ENCODE measurements at regions not wholly inside any gene's neighbourhood (a gene's known extent, or its start where the extent isn't known, plus 50 kb on each side); places are given as distances from the start of the nearest gene placed in this dataset.

DNA sequence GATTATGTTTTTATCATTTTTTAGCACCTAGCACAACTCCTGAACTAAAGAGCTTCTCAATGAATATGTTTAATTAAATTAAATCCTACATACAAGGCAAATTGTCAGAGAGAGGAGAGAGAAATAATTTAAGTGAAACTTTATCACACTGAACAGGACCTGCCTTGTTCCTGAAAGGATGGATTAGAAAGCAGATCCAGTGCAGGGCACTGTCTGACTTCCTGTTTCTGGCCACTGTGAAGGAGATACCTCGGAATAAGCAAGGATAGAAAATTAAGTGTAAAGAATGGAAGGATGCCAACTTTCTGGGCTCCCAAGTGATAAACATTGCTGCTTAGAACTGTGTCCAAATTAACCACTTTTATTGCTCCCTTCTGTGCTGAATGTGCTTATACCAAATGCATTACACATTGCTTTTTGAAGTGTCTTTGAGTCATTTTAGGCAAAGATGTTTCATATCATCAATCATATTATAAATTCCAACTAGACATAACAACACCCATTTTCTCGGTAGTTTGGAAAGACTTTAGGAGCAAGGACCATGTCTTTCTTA lies 89.1 kb upstream of the SPDL1 start:
- Histone ChIP-seq H3K4me2 (ENCODE audit: low read depth, low read length) (no peak overlapping the region), H3K36me3 (replicated peaks in 1 of 2; ENCODE audit: control insufficient read depth in 1 of 2, insufficient read depth in 2 of 2, low read length in 2 of 2) (no peaks in the 10 kb centered on the region), H3K27ac (ENCODE audit: extremely low read length, insufficient read depth, low read length) (no peak overlapping the region), H3K79me2 (ENCODE audit: insufficient read depth, low read length) (no peaks in the 10 kb centered on the region), H3K27me3 (ENCODE audit: control insufficient read depth in 1 of 2, insufficient read depth in 2 of 2, low read length in 2 of 2) (no peaks in the 10 kb centered on the region), H3K4me3 (replicated peaks in 1 of 3; ENCODE audit: insufficient read depth in 1 of 3, low read depth in 2 of 3, low read length in 3 of 3) (no peak overlapping the region), H3K4me1 (ENCODE audit: insufficient read depth, low read length) (no peaks in the 10 kb centered on the region), H4K20me1 (ENCODE audit: insufficient read depth, low read length) (no peaks in the 10 kb centered on the region), H2AFZ (ENCODE audit: low read length) (no peak overlapping the region), H3K9ac (ENCODE audit: insufficient read depth, low read depth, low read length) (no peak overlapping the region), H3K9me3 (ENCODE audit: low read length) (no peaks in the 10 kb centered on the region)
- ChIA-PET CTCF (ENCODE audit: low intra/inter-chr PET ratio, low total read pairs) (no interaction called here), POLR2A (no interaction called here)
- FAIRE-seq: no peak
- in situ Hi-C loops (cut with HindIII; ENCODE audit: extremely low pct_ligation_motif_present, low pct_unique_long_range_greater_than_20kb): no loop called here
- intact Hi-C loops (cut with micrococcal nuclease; ENCODE audit: unreplicated experiment): no loop called here
- DNase-seq (ENCODE audit: low spot score): no peak
- 0% methylated on average over 2 of the region's 2 CpGs for WGBS (ENCODE audit: low lambda C conversion rate)
- ATAC-seq: no peak
- no TSS peak for BruUV-seq (replicated peaks)
- TF ChIP-seq, protein P1, sequence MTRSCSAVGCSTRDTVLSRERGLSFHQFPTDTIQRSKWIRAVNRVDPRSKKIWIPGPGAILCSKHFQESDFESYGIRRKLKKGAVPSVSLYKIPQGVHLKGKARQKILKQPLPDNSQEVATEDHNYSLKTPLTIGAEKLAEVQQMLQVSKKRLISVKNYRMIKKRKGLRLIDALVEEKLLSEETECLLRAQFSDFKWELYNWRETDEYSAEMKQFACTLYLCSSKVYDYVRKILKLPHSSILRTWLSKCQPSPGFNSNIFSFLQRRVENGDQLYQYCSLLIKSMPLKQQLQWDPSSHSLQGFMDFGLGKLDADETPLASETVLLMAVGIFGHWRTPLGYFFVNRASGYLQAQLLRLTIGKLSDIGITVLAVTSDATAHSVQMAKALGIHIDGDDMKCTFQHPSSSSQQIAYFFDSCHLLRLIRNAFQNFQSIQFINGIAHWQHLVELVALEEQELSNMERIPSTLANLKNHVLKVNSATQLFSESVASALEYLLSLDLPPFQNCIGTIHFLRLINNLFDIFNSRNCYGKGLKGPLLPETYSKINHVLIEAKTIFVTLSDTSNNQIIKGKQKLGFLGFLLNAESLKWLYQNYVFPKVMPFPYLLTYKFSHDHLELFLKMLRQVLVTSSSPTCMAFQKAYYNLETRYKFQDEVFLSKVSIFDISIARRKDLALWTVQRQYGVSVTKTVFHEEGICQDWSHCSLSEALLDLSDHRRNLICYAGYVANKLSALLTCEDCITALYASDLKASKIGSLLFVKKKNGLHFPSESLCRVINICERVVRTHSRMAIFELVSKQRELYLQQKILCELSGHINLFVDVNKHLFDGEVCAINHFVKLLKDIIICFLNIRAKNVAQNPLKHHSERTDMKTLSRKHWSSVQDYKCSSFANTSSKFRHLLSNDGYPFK (CRISPR knock-in tag; IDR thresholded peaks at IDR 0.05; ENCODE audit: borderline replicate concordance): no peak
- no peak for TF ChIP-seq ZNF230 (CRISPR knock-in tag; IDR thresholded peaks at IDR 0.05)
- TF ChIP-seq ELF4 (CRISPR knock-in tag; IDR thresholded peaks at IDR 0.05; ENCODE audit: borderline replicate concordance): no peak
- TF ChIP-seq, protein P2, sequence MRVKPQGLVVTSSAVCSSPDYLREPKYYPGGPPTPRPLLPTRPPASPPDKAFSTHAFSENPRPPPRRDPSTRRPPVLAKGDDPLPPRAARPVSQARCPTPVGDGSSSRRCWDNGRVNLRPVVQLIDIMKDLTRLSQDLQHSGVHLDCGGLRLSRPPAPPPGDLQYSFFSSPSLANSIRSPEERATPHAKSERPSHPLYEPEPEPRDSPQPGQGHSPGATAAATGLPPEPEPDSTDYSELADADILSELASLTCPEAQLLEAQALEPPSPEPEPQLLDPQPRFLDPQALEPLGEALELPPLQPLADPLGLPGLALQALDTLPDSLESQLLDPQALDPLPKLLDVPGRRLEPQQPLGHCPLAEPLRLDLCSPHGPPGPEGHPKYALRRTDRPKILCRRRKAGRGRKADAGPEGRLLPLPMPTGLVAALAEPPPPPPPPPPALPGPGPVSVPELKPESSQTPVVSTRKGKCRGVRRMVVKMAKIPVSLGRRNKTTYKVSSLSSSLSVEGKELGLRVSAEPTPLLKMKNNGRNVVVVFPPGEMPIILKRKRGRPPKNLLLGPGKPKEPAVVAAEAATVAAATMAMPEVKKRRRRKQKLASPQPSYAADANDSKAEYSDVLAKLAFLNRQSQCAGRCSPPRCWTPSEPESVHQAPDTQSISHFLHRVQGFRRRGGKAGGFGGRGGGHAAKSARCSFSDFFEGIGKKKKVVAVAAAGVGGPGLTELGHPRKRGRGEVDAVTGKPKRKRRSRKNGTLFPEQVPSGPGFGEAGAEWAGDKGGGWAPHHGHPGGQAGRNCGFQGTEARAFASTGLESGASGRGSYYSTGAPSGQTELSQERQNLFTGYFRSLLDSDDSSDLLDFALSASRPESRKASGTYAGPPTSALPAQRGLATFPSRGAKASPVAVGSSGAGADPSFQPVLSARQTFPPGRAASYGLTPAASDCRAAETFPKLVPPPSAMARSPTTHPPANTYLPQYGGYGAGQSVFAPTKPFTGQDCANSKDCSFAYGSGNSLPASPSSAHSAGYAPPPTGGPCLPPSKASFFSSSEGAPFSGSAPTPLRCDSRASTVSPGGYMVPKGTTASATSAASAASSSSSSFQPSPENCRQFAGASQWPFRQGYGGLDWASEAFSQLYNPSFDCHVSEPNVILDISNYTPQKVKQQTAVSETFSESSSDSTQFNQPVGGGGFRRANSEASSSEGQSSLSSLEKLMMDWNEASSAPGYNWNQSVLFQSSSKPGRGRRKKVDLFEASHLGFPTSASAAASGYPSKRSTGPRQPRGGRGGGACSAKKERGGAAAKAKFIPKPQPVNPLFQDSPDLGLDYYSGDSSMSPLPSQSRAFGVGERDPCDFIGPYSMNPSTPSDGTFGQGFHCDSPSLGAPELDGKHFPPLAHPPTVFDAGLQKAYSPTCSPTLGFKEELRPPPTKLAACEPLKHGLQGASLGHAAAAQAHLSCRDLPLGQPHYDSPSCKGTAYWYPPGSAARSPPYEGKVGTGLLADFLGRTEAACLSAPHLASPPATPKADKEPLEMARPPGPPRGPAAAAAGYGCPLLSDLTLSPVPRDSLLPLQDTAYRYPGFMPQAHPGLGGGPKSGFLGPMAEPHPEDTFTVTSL (CRISPR knock-in tag; IDR thresholded peaks at IDR 0.05; ENCODE audit: borderline replicate concordance): no peak
- TF ChIP-seq FOSL2 (CRISPR knock-in tag; IDR thresholded peaks at IDR 0.05): no peak
- no peak for TF ChIP-seq ZNF367 (CRISPR knock-in tag; IDR thresholded peaks at IDR 0.05; ENCODE audit: borderline replicate concordance)
- no peak for TF ChIP-seq ZNF572 (CRISPR knock-in tag; IDR thresholded peaks at IDR 0.05)
- TF ChIP-seq, protein P3, sequence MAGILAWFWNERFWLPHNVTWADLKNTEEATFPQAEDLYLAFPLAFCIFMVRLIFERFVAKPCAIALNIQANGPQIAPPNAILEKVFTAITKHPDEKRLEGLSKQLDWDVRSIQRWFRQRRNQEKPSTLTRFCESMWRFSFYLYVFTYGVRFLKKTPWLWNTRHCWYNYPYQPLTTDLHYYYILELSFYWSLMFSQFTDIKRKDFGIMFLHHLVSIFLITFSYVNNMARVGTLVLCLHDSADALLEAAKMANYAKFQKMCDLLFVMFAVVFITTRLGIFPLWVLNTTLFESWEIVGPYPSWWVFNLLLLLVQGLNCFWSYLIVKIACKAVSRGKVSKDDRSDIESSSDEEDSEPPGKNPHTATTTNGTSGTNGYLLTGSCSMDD (CRISPR knock-in tag; IDR thresholded peaks at IDR 0.05): no peak
- TF ChIP-seq, protein P4, sequence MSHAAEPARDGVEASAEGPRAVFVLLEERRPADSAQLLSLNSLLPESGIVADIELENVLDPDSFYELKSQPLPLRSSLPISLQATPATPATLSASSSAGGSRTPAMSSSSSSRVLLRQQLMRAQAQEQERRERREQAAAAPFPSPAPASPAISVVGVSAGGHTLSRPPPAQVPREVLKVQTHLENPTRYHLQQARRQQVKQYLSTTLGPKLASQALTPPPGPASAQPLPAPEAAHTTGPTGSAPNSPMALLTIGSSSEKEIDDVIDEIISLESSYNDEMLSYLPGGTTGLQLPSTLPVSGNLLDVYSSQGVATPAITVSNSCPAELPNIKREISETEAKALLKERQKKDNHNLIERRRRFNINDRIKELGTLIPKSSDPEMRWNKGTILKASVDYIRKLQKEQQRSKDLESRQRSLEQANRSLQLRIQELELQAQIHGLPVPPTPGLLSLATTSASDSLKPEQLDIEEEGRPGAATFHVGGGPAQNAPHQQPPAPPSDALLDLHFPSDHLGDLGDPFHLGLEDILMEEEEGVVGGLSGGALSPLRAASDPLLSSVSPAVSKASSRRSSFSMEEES (CRISPR knock-in tag; IDR thresholded peaks at IDR 0.05): no peak
- TF ChIP-seq, protein P5, sequence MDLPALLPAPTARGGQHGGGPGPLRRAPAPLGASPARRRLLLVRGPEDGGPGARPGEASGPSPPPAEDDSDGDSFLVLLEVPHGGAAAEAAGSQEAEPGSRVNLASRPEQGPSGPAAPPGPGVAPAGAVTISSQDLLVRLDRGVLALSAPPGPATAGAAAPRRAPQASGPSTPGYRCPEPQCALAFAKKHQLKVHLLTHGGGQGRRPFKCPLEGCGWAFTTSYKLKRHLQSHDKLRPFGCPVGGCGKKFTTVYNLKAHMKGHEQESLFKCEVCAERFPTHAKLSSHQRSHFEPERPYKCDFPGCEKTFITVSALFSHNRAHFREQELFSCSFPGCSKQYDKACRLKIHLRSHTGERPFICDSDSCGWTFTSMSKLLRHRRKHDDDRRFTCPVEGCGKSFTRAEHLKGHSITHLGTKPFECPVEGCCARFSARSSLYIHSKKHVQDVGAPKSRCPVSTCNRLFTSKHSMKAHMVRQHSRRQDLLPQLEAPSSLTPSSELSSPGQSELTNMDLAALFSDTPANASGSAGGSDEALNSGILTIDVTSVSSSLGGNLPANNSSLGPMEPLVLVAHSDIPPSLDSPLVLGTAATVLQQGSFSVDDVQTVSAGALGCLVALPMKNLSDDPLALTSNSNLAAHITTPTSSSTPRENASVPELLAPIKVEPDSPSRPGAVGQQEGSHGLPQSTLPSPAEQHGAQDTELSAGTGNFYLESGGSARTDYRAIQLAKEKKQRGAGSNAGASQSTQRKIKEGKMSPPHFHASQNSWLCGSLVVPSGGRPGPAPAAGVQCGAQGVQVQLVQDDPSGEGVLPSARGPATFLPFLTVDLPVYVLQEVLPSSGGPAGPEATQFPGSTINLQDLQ (CRISPR knock-in tag; IDR thresholded peaks at IDR 0.05): no peak
- TF ChIP-seq ATAD3A (CRISPR knock-in tag; IDR thresholded peaks at IDR 0.05): no peak

Data from HepG2 (cell line).